ENCODE measurements at regions not wholly inside any gene's neighbourhood (a gene's known extent, or its start where the extent isn't known, plus 50 kb on each side); places are given as distances from the start of the nearest gene placed in this dataset.

DNA sequence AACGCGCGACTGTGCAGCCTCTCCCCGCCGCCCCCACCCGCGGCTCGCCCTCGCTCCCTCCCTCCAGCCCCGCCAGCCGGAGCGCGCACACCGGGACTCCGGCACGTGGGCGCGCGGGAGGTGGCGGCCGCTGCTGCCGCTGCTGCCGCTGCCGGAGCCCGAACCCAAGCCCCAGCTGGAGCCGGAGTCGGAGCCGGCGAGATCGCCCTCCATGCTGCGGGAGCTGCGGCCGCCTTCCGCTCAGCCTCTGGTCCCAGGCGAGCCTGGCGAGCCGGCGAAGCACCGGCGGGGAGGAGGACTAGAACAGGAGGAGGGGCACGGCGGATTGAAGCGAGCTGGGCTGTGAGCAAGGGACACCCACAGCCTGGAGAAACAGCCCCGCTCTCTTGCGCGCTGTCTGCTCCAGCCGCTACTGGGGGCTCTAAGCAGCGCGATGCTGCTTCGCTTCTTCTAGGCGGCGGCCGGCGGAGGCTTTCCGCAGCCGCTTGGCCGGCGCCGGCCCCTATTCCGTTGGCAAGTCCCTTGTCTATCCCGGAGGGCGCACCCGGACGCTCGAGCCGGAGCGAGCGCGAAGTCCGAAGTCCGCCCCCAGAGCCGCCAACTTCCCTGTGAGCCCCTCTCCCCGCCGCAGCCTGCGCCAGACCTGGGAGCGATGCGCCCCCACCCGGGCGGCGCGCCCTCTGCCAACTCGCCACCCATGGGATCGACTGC is 598.7 kb upstream of the SGCD start:
- DNase-seq = peak; percentile 39

DNA sequence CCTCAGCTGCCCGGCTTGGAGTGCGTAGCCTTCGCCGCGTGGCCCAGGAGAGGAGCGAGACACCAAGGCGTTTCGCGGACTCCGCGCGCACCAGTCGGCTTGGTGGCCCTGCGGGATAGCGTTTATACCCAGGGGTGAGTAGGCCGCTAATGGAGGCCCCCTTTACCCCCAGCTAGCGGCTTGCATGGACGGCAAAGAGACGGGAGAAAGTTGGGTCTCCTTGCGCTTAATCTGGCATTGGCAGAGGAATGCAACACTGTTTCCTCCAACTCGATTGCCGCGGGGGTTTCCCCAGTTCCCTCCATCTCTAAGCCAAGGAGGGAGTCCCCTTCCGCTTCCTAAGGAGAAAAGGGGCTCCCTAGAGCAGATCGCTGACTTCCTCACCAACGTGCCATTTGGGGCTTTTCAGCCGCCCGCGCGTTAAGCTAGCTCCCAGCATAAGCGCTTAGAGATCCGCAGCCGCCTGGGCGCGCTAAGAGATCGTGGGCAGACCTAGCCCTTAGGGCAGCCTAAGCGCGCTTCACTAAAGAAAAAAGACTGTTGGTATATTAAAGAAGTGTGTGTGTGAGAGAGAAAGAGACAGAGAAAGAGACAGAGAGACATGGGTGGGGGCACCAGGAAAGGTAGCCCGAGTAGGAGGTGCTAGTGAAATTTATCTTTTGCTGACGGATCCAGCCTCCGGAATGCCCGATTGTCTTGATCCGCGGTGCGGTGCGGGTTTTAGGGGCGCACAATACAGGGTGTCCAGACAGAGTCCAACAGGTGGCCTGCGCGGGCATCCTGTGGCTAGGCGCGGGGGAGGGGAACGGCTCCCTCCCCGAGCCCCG is 597.9 kb upstream of the SGCD start:
- DNase-seq = peak; percentile 61

DNA sequence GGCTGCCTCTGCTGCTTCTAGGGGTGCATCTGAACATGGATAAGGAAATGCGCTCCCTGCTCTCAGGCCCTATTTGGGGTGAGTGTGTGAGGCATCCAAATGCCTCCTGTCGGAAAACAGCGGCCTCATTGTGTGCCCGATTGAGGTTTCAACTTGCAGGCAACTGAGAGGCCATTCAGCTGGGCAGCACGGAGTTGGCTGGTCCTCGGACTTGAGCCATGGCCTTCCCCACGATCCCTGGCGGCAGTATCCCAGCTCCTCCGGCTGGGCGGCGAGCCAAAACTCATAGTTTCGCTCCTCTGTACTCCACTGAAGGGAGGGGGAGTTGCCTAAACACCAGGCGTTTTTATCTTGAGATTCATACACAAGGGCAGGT is 597.3 kb upstream of the SGCD start:
- peak; percentile 13 for DNase-seq

GRCh38 chr5:155732587-155733376 is 594.2 kb upstream of the SGCD start:
- DNase-seq = no peak

- no peak for DNase-seq
Observed at GRCh38 chr5:155733935-155734334, 593.0 kb upstream of the SGCD start.

DNA sequence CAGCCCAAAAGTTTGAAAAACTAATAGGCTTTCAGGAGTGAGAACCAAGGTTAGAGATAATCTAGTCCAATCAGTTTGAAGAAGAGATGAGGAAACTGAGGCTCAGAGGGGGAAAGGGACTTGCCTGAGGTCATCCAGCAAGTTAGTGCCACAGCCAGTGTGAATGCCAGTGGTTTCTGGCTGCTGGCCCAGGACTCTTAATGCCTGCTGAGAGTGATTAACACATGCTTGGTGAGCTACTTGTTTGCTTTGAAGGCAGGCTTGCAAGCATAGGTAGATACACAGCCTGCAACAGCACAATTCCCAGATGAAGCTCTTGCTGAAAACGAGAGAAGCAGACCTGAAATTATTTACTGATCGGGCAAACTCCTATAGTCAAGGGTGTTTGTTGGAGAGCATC is 591.6 kb upstream of the SGCD start:
- DNase-seq = peak; percentile 4

GRCh38 chr5:155738616-155739015 is 588.3 kb upstream of the SGCD start:
- no peak for DNase-seq

GRCh38 chr5:155746367-155747038 is 580.5 kb upstream of the SGCD start:
- no peak for DNase-seq

DNA sequence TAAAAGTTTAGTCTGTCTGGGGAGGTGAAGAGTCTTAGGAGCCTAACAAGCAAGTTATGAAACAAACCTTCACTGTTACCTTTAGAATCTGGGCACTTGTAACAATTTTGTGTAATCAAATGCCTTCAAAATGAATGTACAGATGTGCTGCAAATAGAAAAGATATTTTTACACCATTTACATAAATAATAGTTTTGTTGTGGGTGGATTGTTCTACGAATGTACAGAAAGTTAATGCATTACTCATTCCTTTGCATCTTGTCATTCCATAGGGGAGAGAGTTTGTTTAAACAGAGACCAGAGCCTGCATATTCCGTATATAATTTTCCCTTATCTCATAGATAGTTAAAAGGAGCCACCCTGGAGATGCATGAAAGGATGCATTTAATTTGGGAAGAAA is 576.9 kb upstream of the SGCD start:
- no peak for DNase-seq

DNA sequence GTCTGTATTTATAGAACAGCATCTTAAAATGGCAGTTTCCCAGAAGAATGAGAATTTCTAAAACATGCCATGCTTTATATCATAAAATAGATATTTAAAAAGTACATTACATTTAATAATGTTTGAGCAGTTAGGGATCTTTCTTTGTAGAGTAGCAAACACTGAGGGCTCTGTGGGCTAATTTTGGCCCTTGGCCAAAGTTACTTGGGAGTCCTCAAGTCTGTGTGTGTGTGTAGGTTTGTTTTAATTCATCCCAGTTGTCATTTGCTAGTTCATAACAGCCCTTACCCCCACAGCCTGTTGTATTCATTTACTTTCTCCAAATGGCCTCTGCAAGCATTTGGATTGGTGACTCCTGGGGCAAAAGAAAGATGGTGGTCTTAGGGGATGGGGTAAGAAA is 576.4 kb upstream of the SGCD start:
- DNase-seq = no peak

- no peak for DNase-seq
Observed at GRCh38 chr5:155753943-155754581, 572.9 kb upstream of the SGCD start.

- no peak for DNase-seq
Observed at GRCh38 chr5:155759252-155759651, 567.7 kb upstream of the SGCD start.

GRCh38 chr5:155759984-155760383 is 567.0 kb upstream of the SGCD start:
- no peak for DNase-seq

DNA sequence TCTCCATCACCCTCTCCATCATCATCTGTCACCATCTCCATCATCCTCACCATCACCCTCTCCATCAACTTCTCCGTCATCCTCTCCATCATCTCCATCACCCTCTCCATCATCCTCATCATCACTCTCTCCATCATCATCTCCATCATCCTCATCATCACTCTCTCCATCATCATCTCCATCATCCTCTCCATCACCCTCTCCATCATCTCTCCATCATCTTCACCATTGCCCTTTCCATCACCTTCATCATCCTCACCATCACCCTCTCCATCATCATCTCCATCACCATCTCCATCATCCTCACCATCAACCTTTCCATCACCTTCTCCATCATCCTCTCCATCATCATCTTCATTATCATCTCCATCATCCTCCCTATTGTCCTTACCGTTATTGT is 565.5 kb upstream of the SGCD start:
- no peak for DNase-seq

- DNase-seq = no peak
Observed at GRCh38 chr5:155765715-155766114, 561.2 kb upstream of the SGCD start.

DNA sequence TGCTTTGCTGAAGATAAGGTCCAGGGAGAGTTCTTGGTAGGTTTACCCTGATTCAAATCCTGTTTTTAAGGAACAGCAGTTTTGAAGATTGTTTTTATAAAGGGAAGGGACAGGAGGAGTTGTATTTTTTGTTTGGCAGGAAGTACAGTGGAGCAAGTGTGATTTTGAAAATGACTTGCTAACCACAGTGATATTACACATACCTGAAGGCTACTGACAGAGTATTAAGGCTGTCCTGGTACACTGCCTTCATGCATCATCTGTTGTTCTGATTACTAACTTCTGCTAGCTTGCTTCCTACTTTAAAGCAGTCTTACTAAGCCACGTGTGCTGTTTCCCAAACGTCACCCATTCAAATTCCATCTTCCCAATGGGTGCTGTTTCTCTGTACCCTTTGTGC is 559.5 kb upstream of the SGCD start:
- DNase-seq = no peak

- DNase-seq = no peak
Observed at GRCh38 chr5:155768332-155768731, 558.6 kb upstream of the SGCD start.

DNA sequence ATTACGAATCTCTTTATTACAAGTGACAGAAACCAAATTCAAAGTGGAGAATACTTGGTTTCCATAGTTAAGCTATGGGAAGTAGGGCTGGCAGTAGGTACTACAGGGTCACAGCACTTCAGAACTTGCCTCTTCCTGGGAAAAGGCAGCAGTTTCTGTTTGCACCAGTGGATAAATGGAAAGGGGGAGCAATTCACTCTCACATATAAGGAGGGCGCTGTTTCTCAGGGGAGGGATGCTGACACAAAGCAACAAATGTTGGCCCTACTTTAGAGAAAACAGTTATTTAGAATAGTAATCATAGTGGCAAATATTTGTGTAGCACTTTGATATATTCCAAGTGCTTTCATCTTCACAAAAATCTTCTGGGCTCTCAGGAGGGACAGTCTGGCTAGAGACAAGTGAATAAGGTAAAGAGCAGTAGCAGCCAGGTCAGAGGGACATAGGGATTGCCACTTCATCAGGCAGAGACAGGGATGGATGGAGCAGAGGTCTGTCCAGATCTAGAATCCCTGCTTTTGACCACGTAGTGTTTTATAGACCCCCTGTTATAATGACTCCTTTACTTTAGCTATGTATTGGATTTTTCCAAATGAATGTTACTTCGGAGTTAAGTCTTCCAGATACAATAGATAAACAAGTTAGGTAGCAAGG is 554.8 kb upstream of the SGCD start:
- no peak for DNase-seq

DNA sequence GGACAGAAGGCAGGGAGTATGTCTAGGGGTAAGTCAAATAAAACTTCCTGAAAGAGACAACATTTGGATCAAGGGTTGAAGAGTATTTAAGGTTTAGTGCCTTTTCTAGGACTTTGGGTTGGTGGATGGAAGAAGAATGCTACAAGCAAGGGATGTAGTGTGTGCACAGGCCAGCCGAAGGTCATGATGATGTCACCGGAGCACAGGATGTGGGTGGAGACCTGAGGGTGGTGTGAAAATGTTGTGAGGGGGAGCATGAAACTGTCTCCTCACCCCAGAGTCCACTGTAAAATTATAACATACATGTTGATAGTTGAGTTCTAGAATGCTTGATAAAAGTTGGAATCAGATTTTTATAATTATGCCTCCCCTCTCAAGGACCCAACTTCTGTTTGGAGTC is 553.3 kb upstream of the SGCD start:
- no peak for DNase-seq

DNA sequence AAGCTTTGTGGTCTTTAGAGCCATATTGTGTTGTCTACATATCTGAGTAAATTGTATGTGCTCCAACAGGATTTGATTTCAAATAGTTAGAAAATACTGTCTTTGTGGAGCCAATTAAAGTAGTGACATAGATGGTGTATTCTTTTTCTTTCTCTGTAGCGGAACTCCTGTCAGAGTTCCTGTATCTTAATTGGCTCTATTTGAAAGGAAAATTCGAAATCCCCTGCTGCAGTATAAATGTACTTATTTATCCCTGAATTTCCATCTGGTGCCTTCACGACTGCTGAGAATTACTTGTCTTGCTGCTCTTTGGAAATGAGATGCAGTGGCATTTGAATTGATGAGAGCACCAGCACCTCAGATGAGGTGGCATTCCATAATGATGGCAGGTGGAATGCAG is 546.7 kb upstream of the SGCD start:
- no peak for DNase-seq

GRCh38 chr5:155783246-155783645 is 543.7 kb upstream of the SGCD start:
- no peak for DNase-seq

GRCh38 chr5:155783791-155784190 is 543.2 kb upstream of the SGCD start:
- DNase-seq = no peak

Measured in NCI-H1694 (cell line).